SK-N-DZ (cell line): ENCODE measurements at regions not wholly inside any gene's neighbourhood (a gene's known extent, or its start where the extent isn't known, plus 50 kb on each side); places are given as distances from the start of the nearest gene placed in this dataset.

Source experiments
- DNase-seq: peaks from one replicate; pipeline ENCODE4 v3.0.0-alpha.2; 2015; ENCODE audit warnings: low spot score

GRCh38 chr2:236496340-236496739 lies 73.3 kb upstream of the ACKR3 start:
- DNase-seq = no peak

GRCh38 chr2:236498369-236498768 lies 71.3 kb upstream of the ACKR3 start:
- no peak for DNase-seq

GRCh38 chr2:236499691-236500578 lies 69.7 kb upstream of the ACKR3 start:
- no peak for DNase-seq

- no peak for DNase-seq
These were observed 68.6 kb upstream of the ACKR3 start for GRCh38 chr2:236501026-236501425.

- peak; percentile 83 for DNase-seq
These were observed 68.1 kb upstream of the ACKR3 start for GRCh38 chr2:236501531-236501930.

GRCh38 chr2:236503100-236503499 lies 66.5 kb upstream of the ACKR3 start:
- no peak for DNase-seq

GRCh38 chr2:236503583-236503982 lies 66.0 kb upstream of the ACKR3 start:
- no peak for DNase-seq

GRCh38 chr2:236505041-236505440 lies 64.6 kb upstream of the ACKR3 start:
- DNase-seq = no peak

GRCh38 chr2:236505648-236506047 lies 64.0 kb upstream of the ACKR3 start:
- DNase-seq = no peak

- DNase-seq = peak; percentile 60
These were observed 62.1 kb upstream of the ACKR3 start for GRCh38 chr2:236507393-236508085.

GRCh38 chr2:236508466-236508865 lies 61.2 kb upstream of the ACKR3 start:
- DNase-seq = no peak

GRCh38 chr2:236510034-236510433 lies 59.6 kb upstream of the ACKR3 start:
- no peak for DNase-seq

- no peak for DNase-seq
These were observed 58.4 kb upstream of the ACKR3 start for GRCh38 chr2:236511266-236511665.

- DNase-seq = no peak
These were observed 57.4 kb upstream of the ACKR3 start for GRCh38 chr2:236512267-236512666.

GRCh38 chr2:236512902-236513435 lies 56.7 kb upstream of the ACKR3 start:
- DNase-seq = peak; percentile 48

- DNase-seq = no peak
These were observed 55.7 kb upstream of the ACKR3 start for GRCh38 chr2:236513956-236514355.

- no peak for DNase-seq
These were observed 52.9 kb upstream of the ACKR3 start for GRCh38 chr2:236516708-236517107.

- no peak for DNase-seq
These were observed 52.2 kb upstream of the ACKR3 start for GRCh38 chr2:236517251-236518031.
